BE2C (cell line): ENCODE measurements at regions not wholly inside any gene's neighbourhood (a gene's known extent, or its start where the extent isn't known, plus 50 kb on each side); places are given as distances from the start of the nearest gene placed in this dataset.

Source experiments
- DNase-seq: peaks from one replicate; pipeline ENCODE4 v3.0.0-alpha.2; 2020
- H3K27me3 ChIP-seq: fragments of 250-450 bp; sonication (Bioruptor Pico); 2 replicates; pipeline ENCODE4 v1.5.1; 2020; ENCODE audit warnings: mild to moderate bottlenecking
- H3K36me3 ChIP-seq: fragments of 250-450 bp; sonication (Bioruptor Pico); 2 replicates; pipeline ENCODE4 v1.5.1; 2020; ENCODE audit warnings: mild to moderate bottlenecking
- H3K4me1 ChIP-seq: fragments of 250-450 bp; sonication (Bioruptor Pico); 2 replicates; pipeline ENCODE4 v1.5.1; 2020
- H3K4me3 ChIP-seq: 2 replicates; pipeline ENCODE4 v1.5.1; 2011; ENCODE audit warnings: low read depth, low read length
- H3K9me3 ChIP-seq: fragments of 250-450 bp; sonication (Bioruptor Pico); 2 replicates; pipeline ENCODE4 v1.5.1; 2020
- TF ChIP-seq, protein P1 (sequence below): IDR thresholded peaks from 2 replicates; pipeline ENCODE4 v1.5.1; 2012; ENCODE audit warnings: mild to moderate bottlenecking, low read depth, low read length

DNA sequence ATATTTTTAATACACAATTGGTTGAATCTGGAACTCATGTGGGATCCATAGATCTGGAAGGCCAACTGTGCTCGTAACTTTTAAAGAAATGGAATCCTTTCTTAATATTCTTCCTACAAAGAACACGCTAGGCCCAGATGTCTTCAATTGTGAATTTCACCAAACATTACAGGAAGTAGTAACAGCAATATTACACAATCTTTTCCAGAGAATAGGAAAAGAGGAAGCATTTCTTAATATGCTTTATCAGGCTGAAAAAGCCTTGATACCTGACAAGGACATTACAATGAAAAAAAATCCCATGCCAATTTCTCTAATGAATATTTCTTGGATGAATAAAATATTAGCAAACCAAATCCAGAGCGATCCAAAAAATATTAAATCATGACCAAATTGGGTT is 80.3 kb upstream of the HAAO start:
- no peak for DNase-seq
- Histone ChIP-seq H3K27me3 (no peaks in the 10 kb centered on the region), H3K4me3 (no peak overlapping the region), H3K9me3 (no peaks in the 10 kb centered on the region), H3K4me1 (no peaks in the 10 kb centered on the region), H3K36me3 (no peaks in the 10 kb centered on the region)
- TF ChIP-seq, protein P1, sequence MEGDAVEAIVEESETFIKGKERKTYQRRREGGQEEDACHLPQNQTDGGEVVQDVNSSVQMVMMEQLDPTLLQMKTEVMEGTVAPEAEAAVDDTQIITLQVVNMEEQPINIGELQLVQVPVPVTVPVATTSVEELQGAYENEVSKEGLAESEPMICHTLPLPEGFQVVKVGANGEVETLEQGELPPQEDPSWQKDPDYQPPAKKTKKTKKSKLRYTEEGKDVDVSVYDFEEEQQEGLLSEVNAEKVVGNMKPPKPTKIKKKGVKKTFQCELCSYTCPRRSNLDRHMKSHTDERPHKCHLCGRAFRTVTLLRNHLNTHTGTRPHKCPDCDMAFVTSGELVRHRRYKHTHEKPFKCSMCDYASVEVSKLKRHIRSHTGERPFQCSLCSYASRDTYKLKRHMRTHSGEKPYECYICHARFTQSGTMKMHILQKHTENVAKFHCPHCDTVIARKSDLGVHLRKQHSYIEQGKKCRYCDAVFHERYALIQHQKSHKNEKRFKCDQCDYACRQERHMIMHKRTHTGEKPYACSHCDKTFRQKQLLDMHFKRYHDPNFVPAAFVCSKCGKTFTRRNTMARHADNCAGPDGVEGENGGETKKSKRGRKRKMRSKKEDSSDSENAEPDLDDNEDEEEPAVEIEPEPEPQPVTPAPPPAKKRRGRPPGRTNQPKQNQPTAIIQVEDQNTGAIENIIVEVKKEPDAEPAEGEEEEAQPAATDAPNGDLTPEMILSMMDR: no peak

DNA sequence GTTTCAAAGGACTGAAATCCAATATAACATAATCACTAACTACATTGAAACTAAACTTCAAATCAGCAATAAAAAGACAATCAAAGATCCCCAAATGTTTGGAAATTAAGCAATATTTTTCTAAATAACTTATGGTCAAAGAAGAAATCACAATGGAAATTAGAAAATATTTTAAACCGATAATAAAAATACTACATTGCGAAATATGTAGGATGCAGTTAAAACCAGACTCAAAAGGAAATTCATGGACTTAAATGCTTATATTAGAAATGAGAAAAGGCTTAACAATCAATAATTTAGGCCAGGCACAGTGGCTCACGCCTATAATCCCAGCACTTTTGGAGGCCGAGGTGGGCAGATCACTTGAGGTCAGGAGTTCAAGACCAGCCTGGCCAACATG is 79.0 kb upstream of the HAAO start:
- Histone ChIP-seq H3K4me3 (no peak overlapping the region), H3K9me3 (no peaks in the 10 kb centered on the region), H3K4me1 (no peaks in the 10 kb centered on the region; the same call in 1 of the 2 replicates), H3K36me3 (no peaks in the 10 kb centered on the region), H3K27me3 (no peaks in the 10 kb centered on the region)
- TF ChIP-seq, protein P1: no peak
- DNase-seq: no peak

DNA sequence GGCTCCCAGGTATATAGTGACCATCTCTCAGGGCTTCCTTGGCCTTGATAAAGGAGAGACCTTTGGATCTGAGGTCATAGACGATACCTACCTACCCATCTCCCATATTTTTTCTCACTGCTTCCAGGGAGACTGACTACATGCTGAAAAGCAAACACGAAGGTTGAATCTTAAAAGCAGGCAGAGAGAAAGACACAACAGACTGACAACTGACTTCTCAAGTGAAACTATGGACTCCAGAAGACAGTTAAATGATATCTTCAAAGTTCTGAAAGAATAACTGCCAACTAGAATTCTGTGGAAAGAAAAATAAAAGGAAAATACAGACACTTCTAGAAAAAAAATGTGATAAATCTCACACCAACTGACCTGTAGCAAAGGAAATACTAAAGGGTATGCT is 76.5 kb upstream of the HAAO start:
- DNase-seq: no peak
- no peaks in the 10 kb centered on the region for H3K27me3 ChIP-seq
- no peaks in the 10 kb centered on the region; the same call in 1 of the 2 replicates for H3K4me1 ChIP-seq
- H3K9me3 ChIP-seq: no peaks in the 10 kb centered on the region
- H3K4me3 ChIP-seq: no peak overlapping the region
- H3K36me3 ChIP-seq: no peaks in the 10 kb centered on the region
- TF ChIP-seq, protein P1: no peak

DNA sequence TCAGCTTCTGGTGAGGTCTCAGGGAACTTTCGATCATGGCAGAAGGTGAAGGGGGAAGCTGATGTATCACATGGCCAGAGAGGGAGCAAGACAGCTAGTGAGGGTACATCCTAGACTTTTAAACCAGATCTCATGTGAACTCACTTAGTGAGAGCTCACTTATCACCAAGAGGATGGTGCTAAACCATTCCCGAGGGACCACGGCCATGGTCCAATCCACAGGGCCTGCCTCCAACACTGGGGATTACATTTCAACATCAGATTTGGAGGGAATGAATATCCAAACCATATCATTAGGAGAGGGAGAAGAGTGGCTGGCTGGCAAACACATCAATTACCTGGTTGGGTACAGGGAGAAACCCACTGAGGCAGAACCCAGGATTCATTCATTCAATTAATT is 75.7 kb upstream of the HAAO start:
- DNase-seq: no peak
- Histone ChIP-seq H3K36me3 (no peaks in the 10 kb centered on the region), H3K4me1 (no peaks in the 10 kb centered on the region; the same call in 1 of the 2 replicates), H3K27me3 (no peaks in the 10 kb centered on the region), H3K9me3 (no peaks in the 10 kb centered on the region), H3K4me3 (no peak overlapping the region)
- TF ChIP-seq, protein P1: no peak

DNA sequence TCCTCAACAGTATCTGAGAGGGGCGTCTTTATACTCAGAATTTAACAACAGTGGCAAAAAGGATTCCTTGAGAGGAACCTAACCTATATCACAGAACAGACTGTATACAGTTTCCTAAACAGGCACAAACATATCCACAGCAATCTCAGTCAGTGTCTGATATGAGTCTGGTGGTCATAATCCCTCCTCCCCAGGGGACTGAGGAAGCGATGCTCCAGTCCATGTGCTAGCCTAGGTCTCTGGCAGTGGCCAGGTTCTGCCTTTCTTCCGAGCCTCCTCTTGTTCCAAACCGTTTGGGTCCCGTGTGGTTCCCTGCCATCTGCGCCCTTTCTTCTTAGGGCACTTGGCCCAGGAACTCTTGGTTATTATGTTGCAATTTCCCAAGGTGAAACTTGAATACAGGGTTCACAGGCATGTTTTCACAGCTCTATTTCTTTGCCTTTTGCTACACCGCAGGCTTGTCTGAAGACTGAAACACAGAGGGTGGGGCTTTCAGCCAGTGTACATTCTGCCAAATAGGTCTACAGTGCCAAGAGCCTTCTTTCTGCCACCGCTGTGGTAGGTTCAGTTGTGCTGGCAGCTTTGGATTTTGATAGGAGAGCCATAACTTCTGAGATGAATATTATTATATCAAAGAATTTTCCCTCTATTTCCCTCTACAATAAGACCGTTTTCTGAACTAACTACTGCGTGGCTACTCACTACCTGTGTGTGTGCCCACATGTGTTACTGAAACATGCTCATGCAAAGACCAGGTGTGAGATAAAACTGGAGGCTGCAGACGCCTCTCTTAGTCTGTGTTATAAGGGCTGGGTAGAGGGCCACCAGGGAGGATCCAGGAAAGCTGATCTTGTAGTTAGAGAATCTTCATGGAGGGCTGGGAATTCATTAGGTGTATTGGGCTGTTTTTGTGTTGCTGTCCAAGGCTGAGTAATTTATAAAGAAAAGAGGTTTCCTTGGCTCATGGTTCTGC is 75.0 kb upstream of the HAAO start:
- Histone ChIP-seq H3K4me1 (no peaks in the 10 kb centered on the region; the same call in 1 of the 2 replicates), H3K9me3 (no peaks in the 10 kb centered on the region), H3K36me3 (no peaks in the 10 kb centered on the region), H3K27me3 (no peaks in the 10 kb centered on the region), H3K4me3 (no peak overlapping the region)
- DNase-seq: no peak
- TF ChIP-seq, protein P1: no peak
